T47D (cell line): ENCODE measurements at regions not wholly inside any gene's neighbourhood (a gene's known extent, or its start where the extent isn't known, plus 50 kb on each side); places are given as distances from the start of the nearest gene placed in this dataset.

ENCODE experiments used
- DNase-seq, 2 experiments: peaks; one replicate each; pipeline versions ENCODE4 v3.0.0 to v3.0.0-alpha.2; 2011 to 2012; ENCODE audit warnings: low read depth in 1 of 2, low spot score in 1 of 2
- JUND ChIP-seq: IDR thresholded peaks from 2 replicates; pipeline ENCODE4 v1.6.1; 2012; ENCODE audit warnings: low read depth
- in situ Hi-C: cut with HindIII; loops from 2 replicates; pipeline ENCODE4 v1.10.0; 2016; ENCODE audit warnings: low sequenced_read_pairs, low pct_unique_long_range_greater_than_20kb

DNA sequence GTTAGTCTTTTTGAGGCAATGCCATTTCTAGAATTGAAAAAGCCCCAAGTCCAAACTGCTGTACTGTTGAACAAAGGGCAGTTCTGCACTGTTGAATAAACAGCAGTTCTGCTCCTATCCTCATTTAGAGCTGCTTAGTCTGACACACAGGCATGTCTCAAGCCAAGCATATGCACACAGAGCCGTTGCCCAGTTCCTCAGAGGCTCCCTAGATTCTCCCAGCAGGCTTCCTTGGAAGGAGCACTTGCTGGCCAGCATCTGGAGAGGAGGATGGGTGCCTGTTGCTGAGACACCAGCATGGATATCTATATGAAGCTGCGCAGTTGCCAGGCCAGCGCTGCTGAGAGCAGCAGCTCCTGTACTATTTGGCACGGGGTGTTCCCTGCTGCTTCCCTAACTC lies 138.3 kb upstream of the USP38 start:
- no peak for DNase-seq
- no peak for TF ChIP-seq JUND
- in situ Hi-C loops: no loop called here

DNA sequence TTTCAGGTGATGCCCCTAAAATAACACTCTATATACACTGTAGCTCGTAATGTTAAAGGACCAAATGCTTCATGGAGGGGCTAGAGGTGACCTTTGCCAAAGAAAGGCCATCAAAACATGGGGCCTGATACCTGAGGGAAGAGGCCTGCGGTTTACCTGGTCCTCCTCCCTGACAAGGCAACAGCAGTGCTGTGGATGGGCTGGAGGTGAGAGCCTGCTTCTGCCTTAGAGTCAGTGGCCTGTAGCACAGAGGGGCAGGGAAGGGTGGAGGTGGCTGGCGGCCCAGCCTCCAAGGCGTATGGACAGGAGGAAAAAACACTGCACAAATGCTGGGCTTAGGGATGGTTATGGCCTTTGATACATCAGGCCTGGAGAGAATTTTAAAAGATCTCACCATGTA lies 137.8 kb upstream of the USP38 start:
- no peak for TF ChIP-seq JUND
- DNase-seq: no peak
- in situ Hi-C loops: no loop called here

DNA sequence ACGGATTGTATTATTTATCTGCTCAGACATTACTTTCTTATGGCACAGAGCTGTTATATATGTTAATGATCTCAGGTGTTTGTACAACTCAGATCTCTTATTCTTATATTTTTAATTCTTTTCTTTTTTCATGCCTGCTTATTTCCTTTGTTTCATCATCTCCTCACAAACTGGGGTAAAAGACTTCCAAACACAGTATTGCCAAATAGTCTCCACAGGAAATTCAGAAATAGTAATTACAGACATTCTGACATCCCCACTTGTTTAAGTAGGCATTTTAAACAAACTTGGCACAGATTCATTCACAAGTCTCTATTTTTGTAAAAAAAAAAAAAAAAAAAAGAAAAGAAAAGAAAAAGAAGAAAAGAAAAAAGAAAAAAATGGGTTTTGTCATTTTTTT lies 129.7 kb upstream of the USP38 start:
- no peak for TF ChIP-seq JUND
- DNase-seq: no peak
- in situ Hi-C loops: no loop called here

DNA sequence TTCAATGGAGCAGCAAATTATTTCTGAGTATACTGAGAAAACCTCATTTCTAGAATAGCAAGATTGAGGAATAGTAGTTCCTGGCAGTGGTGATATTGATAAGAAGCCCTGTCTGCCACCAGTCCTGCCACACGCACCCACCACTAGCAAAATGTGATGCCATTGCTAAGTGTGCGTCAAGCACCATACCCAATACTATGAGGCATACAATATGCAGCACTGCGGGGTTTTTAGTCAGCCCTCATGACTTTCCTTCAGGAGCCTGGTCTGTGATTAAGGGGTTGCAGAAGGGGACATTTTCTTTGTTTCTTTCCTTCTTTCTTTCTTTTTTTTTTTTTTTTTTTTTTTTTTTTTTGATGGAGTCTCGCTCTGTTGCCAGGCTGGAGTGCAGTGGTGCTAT lies 128.7 kb upstream of the USP38 start:
- in situ Hi-C loops: no loop called here
- TF ChIP-seq JUND: no peak

DNA sequence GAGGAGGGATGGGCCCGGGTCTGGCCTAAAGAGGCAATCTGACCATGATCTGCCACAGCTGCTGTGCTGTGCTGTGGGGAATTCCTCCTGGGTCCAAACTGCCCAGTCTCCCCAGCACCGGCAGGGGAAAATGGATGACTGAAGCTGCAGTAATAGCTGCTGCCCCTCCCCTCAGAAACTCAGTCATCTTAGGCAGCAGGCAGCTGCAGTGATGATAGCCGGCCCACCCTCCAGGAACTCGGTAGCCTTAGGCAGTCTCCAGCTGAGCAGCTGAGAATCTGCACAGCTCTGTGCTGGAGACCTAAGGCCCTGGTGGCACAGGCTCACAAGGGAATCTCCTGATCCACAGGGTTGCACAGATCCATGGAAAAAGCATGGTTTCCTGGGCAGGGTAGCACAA lies 113.4 kb upstream of the USP38 start:
- in situ Hi-C loops: no loop called here
- no peak for TF ChIP-seq JUND
- no peak for DNase-seq

More for the DNA sequence above, 128.7 kb upstream of the USP38 start:
- DNase-seq: no peak

DNA sequence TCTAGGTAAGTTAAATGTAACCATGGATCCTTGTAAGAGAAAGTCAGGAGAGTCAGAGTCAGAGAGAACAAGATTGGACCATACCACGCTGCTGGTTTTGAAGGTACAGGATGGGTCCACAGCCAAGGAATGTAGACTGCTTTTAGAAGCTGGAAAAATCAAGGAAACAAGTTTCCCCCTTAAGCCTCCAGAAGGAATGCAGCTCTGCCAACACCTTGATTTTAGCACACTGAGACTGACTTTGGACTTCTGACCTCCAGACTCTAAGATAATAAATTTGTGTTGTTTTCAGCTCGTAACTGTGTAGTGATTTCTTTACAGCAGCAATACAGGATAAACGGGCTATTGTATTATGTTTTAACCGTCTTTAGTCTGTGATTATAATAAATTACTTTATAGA lies 108.0 kb upstream of the USP38 start:
- no peak for DNase-seq
- in situ Hi-C loops: no loop called here
- no peak for TF ChIP-seq JUND

DNA sequence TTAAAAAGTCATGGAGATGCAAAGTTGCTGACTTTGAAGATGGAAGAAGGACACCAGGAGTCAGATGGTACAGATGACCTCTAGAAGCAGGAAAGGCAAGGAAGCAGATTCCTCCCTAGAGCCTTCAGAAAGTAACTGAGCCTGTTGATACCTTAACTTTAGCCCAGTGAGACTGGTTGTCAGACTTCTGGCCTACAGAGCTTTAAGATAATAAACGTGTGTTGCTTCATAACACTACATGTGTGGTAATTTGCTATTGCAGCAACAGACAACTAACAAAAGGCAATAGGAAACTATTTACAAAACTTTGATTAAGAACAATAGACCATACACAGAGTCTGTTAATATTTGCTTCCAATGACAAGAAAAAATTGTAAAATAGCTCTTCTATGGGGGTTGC lies 102.0 kb upstream of the USP38 start:
- in situ Hi-C loops: no loop called here
- TF ChIP-seq JUND: no peak
- DNase-seq: no peak

DNA sequence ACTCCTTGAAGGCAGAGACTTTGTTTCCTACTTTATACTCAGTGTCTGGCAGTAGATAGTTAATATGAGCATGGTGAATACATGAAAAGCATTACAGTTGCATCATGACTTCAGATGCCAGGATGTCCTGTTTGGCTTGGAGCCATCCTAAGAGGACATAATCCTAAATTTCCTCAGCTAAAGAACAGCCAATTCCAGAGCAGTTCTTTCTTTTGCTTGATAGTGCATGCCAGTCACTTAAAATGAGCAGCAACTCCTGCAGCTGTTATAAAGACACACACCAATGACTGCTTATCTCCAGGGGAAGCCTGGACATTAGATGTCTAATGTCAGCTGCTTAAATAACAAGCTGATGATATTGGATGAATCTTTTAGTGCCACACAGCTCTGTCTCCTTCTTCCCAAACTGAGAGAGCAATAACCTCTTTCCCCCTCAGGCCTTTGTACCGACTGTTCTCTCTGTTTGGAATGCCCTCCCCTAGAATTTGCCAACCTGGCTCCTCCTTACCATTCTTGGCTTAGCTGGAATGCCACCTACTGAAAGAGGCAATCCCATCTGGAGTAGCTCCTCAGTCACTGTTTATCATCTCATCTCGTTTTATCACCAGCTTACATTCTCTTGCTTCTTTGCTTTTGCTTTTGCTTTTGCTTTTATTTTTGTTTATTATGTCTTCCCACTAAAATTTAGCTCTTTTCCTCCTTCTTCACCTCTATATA lies 100.8 kb upstream of the USP38 start:
- TF ChIP-seq JUND: no peak
- peak in 1 of 2 experiments; percentile 12 for DNase-seq
- in situ Hi-C loops: no loop called here

DNA sequence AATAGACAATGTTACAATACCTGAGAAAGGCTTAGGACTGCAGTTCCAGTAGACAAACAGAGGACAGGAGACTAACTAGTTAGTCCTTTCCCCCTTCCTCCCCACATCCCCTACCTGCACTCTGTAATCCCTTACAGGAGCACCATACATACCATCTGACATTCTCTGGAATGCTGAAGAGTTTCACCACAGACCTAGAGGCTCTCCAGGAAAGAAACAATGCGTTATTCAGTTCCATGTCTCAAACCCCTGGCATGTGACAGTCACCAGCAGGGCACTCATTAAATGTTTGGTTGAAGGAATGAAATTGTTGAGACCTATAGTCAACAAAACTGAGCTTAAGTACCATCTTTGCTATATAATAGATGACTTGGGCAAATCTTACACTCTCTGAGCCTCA lies 100.2 kb upstream of the USP38 start:
- DNase-seq: no peak
- TF ChIP-seq JUND: no peak
- in situ Hi-C loops: no loop called here

DNA sequence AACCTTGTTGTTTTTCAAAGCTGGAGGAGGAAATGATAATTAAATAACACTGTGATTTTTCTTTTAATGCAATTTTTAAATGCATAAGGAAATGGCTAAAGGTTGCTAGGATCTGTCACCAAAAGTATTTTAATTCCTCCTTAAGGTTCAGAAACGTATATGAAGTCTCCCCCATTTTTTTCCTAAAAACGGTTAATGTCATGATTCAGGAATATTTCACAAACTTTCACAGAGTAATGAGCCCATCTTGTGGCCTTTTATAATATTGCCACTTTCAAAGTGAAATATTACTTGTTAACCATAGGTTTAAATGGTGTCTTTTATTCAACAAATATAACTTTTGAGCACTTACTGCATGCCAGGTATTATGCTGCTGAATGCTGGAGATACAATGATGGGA lies 99.5 kb upstream of the USP38 start:
- in situ Hi-C loops: no loop called here
- peak in 1 of 2 experiments; percentile 12 for DNase-seq
- no peak for TF ChIP-seq JUND

DNA sequence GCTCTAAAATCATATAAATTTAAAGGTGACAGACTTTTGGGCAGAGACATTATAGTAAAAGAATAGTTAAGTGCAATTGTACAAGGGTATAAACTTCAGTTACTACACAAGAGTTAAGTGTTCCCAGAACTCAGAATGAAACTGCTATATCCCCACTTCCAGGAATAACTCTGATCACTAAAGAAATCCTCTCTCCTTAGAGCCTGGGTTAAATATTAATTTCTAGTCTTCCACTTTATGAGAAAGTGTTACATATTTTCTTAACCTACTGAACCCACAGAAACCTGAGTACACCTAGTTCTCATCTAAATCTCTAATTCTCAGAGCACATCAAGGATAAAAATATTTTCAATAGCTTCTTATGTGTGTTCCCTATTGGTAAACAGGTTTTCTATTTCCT lies 99.1 kb upstream of the USP38 start:
- in situ Hi-C loops: no loop called here
- DNase-seq: no peak
- TF ChIP-seq JUND: no peak

DNA sequence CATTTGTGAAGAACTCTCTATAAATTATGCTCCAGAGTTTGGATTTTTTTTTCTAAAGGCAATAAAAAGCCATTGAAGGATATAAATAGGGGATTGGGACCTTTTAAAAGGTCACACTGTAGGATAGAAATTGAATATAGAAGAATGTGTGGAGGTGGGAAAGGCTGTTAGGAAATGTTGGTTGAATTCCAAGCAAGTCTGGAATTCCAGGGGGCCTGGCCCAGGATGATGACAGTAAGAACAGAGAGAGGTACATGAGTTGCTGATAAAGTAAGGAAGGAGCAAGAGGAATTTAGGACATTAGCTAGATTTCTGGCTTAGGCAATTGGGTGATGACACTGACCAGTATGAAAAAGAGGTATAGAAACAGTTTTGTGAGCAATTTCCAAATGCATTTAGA lies 95.4 kb upstream of the USP38 start:
- in situ Hi-C loops: no loop called here
- no peak for DNase-seq

DNA sequence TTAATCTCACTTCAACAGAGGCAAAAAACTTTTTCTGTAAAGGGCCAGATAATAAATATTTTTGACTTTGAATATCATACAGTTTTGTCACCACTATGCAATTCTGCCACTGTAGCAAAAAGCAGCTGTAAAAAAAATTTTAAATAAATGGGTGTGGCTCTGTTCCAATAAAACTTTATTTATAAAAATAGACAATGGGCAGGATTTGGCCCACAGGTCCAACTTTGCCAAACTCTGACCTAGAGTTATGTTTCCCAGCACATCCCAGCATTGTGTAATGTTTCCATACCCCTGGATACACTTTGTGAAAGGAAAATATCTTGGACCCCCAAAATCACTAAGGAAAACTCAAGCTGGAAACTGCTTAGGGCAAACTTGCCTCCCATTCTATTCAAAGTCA lies 94.9 kb upstream of the USP38 start:
- DNase-seq: no peak
- in situ Hi-C loops: no loop called here
- TF ChIP-seq JUND: no peak

More for the DNA sequence above, 95.4 kb upstream of the USP38 start:
- TF ChIP-seq JUND: no peak

DNA sequence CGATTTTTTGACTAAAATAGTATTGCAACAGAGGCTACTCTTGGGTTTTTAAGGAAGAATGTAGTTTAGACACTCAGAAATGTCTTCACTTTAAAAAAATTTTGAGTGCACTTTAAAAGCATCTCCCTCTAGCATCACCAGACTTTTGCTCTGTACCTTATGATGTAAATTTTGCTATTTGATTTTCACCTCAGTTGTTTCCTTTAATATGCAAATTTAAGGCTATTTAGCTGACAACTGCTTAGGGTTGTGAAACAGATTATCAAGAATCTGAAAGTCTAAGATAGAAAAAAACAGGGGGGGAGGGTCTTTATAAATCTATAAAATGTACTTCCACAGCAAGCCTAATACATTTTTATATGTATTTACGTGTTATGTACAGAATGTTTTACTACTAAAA lies 92.9 kb upstream of the USP38 start:
- TF ChIP-seq JUND: no peak
- in situ Hi-C loops: no loop called here
- no peak for DNase-seq
